COLO668 (cell line): ENCODE measurements at regions not wholly inside any gene's neighbourhood (a gene's known extent, or its start where the extent isn't known, plus 50 kb on each side); places are given as distances from the start of the nearest gene placed in this dataset.

ENCODE experiments used
- DNase-seq: peaks from one replicate; lab custom pipeline; 2025; ENCODE audit not compliant: unreplicated experiment; lab: John Stamatoyannopoulos, UW

DNA sequence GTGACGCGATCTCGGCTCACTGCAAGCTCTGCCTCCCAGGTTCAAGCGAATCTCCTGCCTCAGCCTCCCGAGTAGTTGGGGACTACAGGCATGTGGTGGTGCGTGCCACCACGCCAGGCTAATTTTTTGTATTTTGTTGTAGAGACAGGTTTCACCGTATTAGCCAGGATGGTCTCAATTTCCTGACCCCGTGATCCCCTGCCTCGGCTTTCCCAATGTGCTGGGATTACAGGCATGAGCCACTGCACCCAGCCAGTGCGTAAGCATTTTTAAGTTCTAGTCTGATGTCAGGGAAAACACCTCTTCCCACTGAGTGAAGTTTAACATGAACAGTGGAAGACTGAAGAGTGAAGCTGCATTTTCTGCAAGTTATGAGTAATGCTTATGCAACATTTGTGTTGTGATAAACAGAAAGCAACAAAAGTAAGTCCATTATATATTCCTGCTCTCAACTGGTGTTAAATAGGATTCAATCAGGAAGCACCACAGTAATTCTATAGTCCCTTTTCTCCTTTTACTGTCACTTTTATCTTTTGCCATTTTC is 1219.8 kb upstream of the RAG2 start:
- no peak for DNase-seq

DNA sequence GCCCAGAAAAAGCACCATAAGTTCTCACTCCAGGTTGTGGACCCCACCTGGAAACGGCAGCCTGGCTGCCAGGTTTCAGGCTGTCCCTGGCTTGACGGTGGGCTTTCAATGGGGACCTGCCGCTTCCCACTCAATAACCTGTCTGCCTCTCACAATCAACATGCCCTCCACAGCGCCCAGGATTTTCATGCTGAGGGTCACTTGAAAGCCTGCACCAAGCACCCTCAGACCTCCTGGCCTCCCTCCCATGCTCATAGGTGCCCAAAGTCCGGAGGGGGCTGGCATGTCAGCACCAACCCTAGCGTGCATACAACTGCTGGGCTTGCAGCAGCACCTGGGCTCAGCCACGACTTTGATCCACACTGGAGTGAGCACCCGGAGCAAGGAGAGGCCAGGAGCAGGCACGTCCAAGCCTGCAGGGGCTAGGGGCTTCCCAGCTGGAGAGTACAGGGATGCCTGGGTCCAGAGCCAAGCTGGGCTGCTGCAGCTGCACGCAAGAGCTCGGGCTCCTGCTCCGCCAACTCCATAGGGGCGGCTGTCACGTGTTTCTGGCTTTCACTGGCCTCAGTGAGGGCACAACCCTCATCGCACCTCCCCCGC is 1214.3 kb upstream of the RAG2 start:
- no peak for DNase-seq

DNA sequence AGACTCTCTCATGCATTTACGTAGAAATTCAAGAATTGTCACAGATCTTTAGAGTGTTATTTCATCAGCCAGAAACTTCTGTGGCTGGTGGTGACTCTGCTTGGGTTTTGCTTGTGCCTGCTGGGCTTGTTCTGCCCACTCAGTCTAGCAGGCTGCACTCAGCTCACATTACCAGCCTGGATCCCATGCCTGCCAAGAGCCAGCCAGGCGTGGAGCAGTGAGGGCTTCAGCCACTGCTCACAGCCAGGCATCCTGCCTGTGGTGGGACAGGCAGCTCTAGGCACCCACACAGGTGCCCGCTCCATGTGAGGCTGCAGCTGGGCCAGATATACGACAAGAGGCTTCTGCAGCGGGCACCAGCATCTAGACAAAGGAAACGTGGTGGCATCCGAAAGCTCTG is 1213.3 kb upstream of the RAG2 start:
- DNase-seq, result no peak

DNA sequence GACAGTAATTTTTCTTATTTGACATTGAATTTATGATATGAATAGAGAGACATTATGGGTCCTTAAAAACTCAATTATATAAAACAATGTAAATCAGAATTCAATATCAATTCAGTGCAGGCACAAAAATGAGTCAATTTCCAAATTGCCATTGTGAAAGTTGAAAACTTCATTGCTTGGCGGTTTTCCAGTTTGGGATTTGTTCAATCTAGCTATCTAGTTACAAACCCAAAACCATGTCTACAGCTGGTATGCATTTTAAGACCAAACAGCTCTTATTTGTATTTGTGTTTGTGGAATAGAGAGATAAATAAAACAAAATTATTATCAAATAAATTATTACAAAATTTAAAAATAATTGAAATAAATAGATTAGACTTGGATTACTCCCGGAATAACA is 1206.6 kb upstream of the RAG2 start:
- no peak for DNase-seq

DNA sequence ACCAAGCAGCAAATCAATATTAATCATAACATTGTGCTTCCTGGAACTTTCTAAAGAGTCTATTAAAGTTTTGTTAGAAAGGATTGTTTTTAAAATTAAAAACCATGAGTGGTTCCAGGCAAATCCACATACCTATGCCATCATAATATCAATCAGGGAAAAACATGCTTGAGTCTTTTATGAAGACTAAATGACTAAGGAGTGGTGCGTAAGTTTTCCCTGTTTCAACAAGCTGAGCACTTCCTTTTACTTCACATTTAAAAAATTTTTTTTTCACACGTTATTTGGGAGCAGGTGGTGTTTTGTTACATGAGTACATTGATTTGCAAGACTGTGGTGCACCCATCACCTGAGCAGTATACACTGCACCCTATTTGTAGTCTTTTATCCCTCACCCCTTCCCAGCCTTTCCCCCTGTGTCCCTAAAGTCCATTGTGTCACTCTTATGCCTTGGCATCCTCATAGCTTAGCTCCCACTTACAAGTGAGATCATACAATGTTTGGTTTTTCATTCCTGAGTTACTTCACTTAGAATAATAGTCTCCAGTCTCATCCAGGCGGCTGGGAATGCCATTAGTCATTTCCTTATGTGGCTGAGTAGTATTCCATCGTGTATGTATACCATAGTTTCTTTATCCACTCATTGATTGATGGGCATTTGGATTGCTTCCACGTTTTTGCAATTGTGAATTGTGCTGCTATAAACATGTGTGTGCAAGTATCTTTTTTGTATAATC is 1190.3 kb upstream of the RAG2 start:
- DNase-seq, result no peak

DNA sequence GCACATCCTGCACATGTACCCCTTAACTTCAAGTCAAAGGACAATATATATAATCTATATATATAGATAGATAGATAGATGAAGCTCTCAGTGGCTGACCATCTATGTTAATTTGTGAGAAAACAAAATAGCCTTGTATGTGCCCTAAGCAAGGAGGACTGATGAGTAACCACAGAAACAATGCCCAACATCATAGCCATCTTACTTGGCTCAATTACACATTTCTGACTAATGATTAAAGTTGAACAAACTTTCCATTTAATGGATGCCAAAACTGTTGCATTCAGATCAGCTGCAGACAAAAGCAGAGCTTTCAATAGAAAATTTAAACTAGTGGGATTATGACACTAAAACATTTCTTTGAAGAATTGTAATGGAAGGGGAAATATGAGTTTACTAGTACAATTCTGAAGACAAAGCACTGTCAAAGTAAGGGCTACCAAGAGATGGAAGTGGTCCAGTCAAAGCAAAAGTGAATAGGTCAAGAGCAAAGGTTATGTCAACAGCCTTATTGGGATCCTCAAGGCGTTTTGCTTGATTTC is 1188.2 kb upstream of the RAG2 start:
- DNase-seq, result no peak

DNA sequence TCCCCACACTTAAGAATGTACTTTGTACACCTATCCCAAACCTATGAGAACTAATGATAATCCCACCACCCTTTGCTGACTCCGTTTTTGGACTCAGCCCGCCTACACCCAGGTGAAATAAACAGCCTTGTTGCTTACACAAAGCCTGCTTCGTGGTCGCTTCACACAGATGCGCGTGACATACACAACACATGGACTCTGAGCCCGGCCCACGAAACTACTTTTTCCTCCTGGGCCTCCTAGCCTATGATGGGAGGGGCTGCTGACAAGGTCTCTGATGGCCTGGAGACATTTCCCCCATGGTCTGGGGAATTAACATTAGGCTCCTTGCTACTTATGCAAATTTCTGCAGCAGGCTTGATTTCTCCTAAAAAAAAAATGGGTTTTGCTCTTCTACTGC is 1176.4 kb upstream of the RAG2 start:
- DNase-seq, result no peak

DNA sequence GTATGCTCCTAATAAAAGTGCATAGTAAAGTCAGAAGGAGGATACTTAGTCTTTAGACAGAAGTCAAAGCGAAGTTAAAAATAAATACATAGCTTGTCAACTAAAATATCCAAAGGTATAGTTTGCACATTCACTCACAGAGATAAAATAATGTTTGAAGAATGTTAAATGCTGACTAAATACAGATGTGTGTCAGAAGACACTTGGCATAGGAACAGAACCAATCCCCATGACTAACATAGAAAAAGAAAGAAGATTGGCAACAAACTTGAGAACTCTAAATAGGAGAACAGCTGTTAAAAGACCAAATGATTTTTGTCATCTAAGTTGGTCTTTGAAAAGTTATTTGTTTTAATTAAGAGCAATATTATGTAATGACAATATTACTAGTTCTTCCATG is 1172.1 kb upstream of the RAG2 start:
- DNase-seq, result no peak

DNA sequence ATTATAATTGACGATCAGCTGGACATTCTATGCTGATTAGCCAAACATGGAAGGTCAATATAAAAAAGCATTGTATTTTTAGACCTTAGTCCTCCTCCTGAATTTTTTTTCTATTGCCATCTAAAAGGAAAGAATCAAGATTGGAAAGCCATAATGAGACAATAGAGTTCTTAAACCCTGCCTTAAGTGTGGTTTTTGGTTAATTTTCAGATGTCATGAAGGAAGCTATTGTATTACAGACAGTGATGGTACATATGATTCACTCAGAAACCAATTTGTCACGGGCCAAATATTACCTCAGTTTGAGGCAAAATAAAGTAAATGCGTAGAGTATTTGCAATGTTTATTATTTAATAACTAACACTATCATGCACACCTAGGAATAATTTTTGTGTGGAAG is 1164.0 kb upstream of the RAG2 start:
- no peak for DNase-seq

DNA sequence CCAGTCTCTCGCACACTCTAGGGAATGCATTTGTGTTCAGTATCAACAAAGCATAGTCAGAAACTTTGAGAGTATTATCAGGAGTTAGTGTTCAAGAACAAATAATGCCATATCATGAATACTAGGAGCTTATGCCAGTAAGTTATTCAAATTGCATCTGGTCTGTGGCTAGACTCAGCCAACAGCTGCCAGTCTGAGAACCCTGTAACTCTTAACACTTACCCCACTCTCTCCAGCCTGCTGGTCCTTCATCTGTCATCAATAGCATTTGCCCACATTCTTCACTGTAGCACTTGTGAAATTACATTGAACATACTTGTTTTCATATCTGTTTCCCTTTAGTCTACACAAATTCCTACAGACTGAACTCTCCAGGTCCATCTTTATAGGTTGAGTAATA is 1157.5 kb upstream of the RAG2 start:
- no peak for DNase-seq

DNA sequence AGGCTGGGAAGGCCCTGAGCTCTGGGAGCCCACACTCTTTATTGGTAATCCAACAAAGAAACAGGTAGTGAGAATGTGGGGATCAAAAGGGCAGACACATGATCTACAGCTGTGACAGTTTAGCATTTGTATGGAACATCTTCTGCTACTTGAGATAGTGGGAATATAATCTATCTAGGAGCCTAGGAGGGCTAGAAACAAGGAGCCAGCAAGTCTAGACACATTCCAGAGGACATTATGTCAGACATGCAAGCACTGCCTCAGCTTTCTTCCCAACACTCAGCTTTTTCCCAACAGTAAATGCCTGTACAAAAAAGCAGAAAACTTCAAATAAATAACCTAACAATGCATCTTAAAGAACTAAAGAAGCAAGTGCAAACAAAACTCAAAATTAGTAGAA is 1150.6 kb upstream of the RAG2 start:
- DNase-seq, result no peak

DNA sequence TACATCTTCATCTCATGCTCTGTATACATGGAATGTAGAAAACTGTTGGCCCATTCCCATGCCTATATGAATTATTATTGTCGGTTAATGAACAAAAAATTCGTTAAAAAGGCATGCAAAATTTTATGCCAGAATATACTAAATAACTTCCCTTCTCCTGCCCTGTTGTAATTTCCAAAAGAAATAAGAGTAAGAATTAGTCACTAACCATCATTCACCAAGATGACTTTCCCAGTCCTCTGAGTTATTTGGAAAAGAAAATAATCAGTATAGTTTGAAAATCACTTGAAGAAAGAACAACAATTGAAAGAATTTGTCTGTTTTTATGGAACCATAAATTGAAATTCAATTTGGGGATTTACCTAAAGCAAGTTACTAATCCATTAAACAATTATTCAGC is 1149.1 kb upstream of the RAG2 start:
- no peak for DNase-seq

DNA sequence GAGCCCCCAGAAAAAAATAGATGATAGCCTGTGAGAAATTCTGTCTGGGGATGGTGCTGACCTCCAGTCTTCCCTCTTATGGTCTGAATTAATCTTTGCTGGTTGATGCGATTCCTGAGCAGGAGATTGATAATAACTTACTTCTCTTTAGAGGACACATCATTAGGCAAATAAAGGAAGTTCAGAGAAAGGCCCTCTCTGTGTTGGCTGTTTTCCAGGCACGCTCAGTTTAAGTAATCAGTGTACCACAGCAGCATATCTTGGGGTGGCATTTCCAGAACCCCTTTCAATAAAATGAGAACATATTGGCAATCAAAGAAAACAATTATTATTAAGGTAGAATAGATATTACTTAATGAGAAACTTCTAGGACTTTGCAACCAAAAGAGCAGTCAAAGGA is 1129.3 kb upstream of the RAG2 start:
- no peak for DNase-seq

DNA sequence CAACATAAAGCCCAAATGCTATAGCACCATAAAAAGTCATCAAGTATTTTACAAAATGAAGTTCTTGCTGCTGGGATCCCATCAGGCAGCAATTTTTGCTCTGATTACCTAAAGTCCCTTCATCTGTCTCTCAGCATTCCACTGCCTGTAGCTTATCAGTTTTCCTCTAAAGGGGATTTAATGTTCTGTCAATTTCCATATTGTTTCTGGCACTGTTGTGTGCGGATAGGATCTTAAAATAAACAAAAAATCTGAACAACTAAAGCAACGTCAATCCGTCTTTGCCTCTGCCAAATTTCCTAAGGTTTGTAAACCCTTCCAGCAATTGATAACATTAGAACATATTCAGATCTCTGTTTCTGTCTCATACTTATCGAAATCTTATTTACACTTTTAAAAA is 1126.3 kb upstream of the RAG2 start:
- no peak for DNase-seq

DNA sequence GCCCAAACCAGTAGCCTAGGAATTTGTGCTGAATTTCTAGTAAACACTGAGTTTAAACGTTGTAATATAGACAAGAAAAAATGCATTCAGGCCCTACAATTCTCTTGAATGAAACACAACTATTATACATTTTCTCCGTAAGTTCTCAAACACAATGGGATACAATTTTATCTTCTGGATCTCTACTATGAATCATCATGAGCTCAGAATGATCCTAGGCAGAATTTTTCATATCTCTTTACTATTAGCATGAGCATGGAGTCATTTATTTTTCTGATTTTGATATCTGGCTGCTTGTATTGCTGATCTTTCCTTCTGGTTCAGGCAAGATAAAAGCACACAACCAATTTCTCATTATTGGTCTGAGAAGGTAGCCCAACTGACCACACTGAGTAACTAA is 1123.4 kb upstream of the RAG2 start:
- DNase-seq, result no peak

DNA sequence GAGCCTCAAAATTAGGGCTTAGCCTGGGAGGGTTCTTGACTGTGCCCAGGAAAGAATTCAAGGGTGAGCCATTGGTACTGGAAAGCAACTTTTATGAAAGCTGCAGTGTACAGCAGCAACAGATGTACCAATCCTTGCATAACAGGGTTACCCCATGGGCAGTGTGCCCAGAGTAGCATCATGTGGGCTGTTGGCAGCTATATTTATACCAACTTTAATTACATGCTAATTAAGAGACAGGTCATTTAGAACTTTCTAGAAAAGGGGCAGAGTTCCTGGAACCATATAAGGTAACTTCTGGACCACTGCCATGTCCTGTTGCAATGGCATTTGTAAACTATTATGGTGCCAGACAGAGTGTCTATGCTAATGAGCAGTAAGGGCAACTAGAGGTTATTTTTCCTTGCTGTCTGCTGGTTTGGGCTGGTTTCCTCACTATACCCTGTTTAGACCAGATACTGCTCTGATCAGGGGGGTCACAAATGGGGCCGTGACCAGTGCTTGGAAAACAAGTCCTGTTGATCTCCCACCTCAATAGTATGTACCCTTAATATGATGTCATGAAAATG is 1120.5 kb upstream of the RAG2 start:
- DNase-seq, result no peak

DNA sequence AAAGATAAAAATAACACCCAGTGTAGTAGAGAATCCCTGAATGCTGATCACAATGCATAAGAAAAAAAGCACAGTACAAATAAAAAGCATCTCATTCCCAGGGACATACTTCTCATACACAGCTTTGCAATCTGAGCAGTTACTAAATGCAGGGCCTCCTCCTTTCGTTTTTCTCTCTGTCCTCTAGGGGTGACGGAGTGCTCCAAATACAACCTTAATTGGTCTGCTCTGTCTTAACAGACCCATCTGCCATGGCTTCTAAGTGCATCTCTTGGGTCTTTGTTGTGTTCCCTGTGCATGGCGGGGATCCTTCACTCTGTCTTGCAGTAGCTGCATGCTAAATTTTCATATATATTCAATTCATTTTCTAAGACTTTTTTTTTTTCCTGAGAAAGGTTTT is 1114.2 kb upstream of the RAG2 start:
- no peak for DNase-seq

DNA sequence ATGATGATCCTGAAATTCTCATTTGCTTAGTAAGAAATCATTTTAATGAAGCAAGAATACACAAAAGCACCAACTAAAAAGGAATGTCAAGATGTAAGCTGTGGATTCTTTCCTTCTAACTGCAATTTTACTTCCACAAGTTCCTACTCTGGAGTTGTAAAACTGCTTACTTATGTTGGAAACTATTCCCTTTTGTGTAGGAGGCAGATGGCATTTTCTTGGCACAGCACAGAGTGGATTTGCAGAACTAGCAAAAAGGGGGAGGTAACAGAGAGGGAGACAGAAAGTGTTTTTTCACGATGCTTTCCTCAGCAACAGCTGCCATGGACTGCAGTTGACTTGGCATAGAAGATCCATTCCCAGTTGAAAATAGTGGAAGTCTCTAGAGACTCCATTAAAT is 1112.0 kb upstream of the RAG2 start:
- no peak for DNase-seq

DNA sequence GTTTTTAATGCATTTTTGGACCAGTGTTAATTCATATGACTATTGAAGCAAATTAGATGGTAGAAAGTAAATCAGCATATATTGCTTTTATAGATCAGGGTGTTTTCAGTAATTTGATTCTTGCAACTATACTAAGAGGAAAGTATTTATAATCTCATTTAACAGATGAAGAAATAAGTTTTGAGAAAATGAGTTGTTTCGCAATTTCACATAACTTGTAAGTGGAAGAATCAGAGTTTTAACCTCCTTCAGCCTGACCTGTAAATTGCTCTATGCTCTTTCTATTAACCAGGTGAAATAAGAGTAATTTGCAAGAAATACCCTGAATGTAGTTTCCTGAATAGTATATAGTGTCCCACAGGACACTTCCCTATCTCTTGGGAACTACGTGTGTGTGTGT is 1106.8 kb upstream of the RAG2 start:
- no peak for DNase-seq

DNA sequence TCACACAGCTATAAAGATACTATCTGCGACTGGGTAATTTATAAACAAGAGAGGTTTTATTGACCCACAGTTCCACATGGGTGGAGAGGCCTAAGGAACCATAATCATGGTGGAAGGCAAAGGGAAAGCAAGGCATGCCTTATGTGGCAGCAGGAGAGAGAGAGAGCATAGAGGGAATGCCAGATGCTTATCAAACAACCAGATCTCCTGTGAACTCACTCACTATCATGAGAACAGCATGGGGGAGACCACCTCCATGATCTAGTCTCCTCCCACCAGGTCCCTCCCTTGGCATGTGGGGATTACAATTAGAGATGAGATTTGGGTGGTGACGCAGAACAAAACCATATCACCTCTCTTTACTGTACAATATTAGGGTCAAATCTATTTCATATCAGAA is 1101.6 kb upstream of the RAG2 start:
- DNase-seq, result no peak

DNA sequence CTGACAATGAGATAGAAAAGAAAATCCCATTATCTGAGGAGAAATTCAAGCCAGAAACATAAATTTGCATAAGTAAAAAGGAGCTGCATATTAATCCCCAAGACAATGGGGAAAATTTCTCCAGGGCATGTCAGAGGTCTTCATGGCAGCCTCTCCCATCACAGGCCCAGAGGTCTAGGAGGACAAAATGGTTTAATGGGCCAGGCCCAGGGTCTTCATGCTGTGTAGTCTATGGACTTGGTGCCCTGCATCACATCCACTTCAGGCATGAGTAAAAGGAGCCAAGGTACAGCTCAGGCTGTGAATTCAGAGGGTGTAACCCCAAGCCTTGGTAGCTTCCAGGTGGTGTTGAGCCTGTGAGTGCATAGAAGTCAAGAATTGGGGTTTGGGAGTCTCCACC is 1097.2 kb upstream of the RAG2 start:
- no peak for DNase-seq

DNA sequence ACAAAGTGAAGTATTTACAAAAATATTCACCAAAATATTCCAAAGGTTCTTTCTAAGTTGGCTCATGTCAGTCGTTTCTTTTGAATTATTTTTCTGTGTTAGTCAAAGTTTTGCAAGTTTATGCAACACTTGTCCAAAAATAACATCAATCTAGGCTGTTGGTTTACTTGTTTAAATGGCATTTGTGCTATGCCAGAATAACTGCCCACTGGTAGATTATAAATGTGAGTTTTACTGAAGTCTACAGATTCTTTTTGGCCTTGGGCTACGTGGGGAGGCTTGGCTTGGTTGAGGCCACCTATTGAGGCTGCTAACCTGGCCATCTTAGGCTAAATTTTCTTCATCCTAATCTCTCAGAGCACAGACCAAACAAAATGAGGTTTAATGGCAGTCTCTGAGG is 1091.9 kb upstream of the RAG2 start:
- DNase-seq, result no peak
